SK-N-SH treated with all-trans-retinoic acid at 6 μM for 48 hours (cell line): ENCODE measurements at regions not wholly inside any gene's neighbourhood (a gene's known extent, or its start where the extent isn't known, plus 50 kb on each side); places are given as distances from the start of the nearest gene placed in this dataset.

Experiments
- ARNTL ChIP-seq: fragments of 450-650 bp; formaldehyde crosslinking; IDR thresholded peaks from 2 replicates; pipeline ENCODE4 v1.5.0; 2020; ENCODE audit warnings: low read depth, mild to moderate bottlenecking, moderate library complexity, borderline replicate concordance
- GLIS3 ChIP-seq: fragments of 250-450 bp; sonication (Bioruptor Pico); IDR thresholded peaks from 2 replicates; pipeline ENCODE4 v1.5.0; 2020; ENCODE audit warnings: mild to moderate bottlenecking, moderate library complexity
- OSR1 ChIP-seq: fragments of 250-450 bp; sonication (Bioruptor Pico); IDR thresholded peaks from 2 replicates; pipeline ENCODE4 v1.8.0; 2022; ENCODE audit warnings: moderate library complexity, mild to moderate bottlenecking, inconsistent platforms
- RARB ChIP-seq: fragments of 250-450 bp; sonication (Bioruptor Pico); IDR thresholded peaks from 2 replicates; pipeline ENCODE4 v1.8.0; 2021; ENCODE audit warnings: mild to moderate bottlenecking, moderate library complexity
- TSHZ2 ChIP-seq: fragments of 250-450 bp; sonication (Bioruptor Pico); IDR thresholded peaks from 2 replicates; pipeline ENCODE4 v1.5.0; 2020; ENCODE audit warnings: mild to moderate bottlenecking, moderate library complexity
- ZFP3 ChIP-seq: fragments of 250-450 bp; sonication (Bioruptor Pico); IDR thresholded peaks from 2 replicates; pipeline ENCODE4 v1.5.0; 2020; ENCODE audit warnings: mild to moderate bottlenecking, moderate library complexity
- ZFP30 ChIP-seq: fragments of 450-650 bp; formaldehyde crosslinking; IDR thresholded peaks from 2 replicates; pipeline ENCODE4 v1.5.0; 2022; ENCODE audit warnings: mild to moderate bottlenecking, moderate library complexity
- TF ChIP-seq, protein P1 (sequence below): fragments of 250-450 bp; sonication (Bioruptor Pico); IDR thresholded peaks from 2 replicates; pipeline ENCODE4 v1.8.0; 2021; ENCODE audit warnings: low read depth, mild to moderate bottlenecking, moderate library complexity, borderline replicate concordance
- TF ChIP-seq, protein P2 (sequence below): fragments of 250-450 bp; sonication (Bioruptor Pico); IDR thresholded peaks from 2 replicates; pipeline ENCODE4 v1.8.0; 2020; ENCODE audit warnings: mild to moderate bottlenecking, moderate library complexity, borderline replicate concordance

DNA sequence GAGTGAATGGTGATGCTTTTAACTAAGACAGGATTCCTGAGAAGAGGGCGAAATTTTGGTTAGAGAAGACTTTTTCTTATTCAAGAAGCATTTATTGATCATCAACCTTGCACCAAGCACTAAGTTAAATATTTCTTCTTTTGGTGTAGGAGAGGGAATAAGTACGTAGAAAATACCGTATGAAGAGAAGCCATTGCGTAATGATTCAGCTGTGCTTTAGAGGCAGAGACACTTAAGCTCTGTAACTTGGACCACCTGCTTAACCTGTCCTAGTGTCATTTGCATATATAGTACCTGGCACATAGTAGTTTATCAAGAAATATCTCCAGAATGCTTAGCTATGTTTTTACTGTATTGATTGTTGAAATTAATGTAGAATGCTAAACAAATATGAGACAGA is 430.9 kb upstream of the ZNF608 start:
- TF ChIP-seq ZFP3 (CRISPR knock-in tag) = no peak
- no peak for TF ChIP-seq ARNTL (CRISPR knock-in tag)
- no peak for TF ChIP-seq GLIS3 (CRISPR knock-in tag)
- TF ChIP-seq OSR1 = no peak
- TF ChIP-seq, protein P1, sequence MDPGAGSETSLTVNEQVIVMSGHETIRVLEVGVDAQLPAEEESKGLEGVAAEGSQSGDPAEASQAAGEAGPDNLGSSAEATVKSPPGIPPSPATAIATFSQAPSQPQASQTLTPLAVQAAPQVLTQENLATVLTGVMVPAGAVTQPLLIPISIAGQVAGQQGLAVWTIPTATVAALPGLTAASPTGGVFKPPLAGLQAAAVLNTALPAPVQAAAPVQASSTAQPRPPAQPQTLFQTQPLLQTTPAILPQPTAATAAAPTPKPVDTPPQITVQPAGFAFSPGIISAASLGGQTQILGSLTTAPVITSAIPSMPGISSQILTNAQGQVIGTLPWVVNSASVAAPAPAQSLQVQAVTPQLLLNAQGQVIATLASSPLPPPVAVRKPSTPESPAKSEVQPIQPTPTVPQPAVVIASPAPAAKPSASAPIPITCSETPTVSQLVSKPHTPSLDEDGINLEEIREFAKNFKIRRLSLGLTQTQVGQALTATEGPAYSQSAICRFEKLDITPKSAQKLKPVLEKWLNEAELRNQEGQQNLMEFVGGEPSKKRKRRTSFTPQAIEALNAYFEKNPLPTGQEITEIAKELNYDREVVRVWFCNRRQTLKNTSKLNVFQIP (CRISPR knock-in tag) = no peak
- TF ChIP-seq, protein P2, sequence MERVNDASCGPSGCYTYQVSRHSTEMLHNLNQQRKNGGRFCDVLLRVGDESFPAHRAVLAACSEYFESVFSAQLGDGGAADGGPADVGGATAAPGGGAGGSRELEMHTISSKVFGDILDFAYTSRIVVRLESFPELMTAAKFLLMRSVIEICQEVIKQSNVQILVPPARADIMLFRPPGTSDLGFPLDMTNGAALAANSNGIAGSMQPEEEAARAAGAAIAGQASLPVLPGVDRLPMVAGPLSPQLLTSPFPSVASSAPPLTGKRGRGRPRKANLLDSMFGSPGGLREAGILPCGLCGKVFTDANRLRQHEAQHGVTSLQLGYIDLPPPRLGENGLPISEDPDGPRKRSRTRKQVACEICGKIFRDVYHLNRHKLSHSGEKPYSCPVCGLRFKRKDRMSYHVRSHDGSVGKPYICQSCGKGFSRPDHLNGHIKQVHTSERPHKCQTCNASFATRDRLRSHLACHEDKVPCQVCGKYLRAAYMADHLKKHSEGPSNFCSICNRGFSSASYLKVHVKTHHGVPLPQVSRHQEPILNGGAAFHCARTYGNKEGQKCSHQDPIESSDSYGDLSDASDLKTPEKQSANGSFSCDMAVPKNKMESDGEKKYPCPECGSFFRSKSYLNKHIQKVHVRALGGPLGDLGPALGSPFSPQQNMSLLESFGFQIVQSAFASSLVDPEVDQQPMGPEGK (CRISPR knock-in tag) = no peak
- TF ChIP-seq TSHZ2 = no peak
- no peak for TF ChIP-seq ZFP30 (CRISPR knock-in tag)
- no peak for TF ChIP-seq RARB (CRISPR knock-in tag)
